NOMO-1 treated with dmso at 0.1 percent for 144 hours (cell line): ENCODE measurements at regions not wholly inside any gene's neighbourhood (a gene's known extent, or its start where the extent isn't known, plus 50 kb on each side); places are given as distances from the start of the nearest gene placed in this dataset.
A peak's percentile ranks its signal among the peaks of the same experiment; 100 is the strongest.

ENCODE experiments used
- DNase-seq: peaks from one replicate; lab custom pipeline; 2025; ENCODE audit not compliant: unreplicated experiment; lab: John Stamatoyannopoulos, UW

GRCh38 chr1:30194046-30194619 lies 529.3 kb downstream of the MATN1 start:
- DNase-seq: no peak

GRCh38 chr1:30192969-30193630 lies 530.3 kb downstream of the MATN1 start:
- DNase-seq: no peak

- DNase-seq: peak; percentile 11
Measured at GRCh38 chr1:30191154-30191702, 532.2 kb downstream of the MATN1 start.

GRCh38 chr1:30190511-30191153 lies 532.8 kb downstream of the MATN1 start:
- no peak for DNase-seq

GRCh38 chr1:30189818-30190500 lies 533.4 kb downstream of the MATN1 start:
- no peak for DNase-seq

- DNase-seq: no peak
Measured at GRCh38 chr1:30188999-30189398, 534.4 kb downstream of the MATN1 start.

- DNase-seq: no peak
Measured at GRCh38 chr1:30188329-30188728, 535.1 kb downstream of the MATN1 start.

- no peak for DNase-seq
Measured at GRCh38 chr1:30187413-30188023, 535.9 kb downstream of the MATN1 start.

GRCh38 chr1:30186586-30186985 lies 536.8 kb downstream of the MATN1 start:
- DNase-seq: no peak

- DNase-seq: no peak
Measured at GRCh38 chr1:30185809-30186208, 537.6 kb downstream of the MATN1 start.

- DNase-seq: no peak
Measured at GRCh38 chr1:30185313-30185712, 538.1 kb downstream of the MATN1 start.

GRCh38 chr1:30184393-30185141 lies 538.8 kb downstream of the MATN1 start:
- no peak for DNase-seq

GRCh38 chr1:30183895-30184294 lies 539.5 kb downstream of the MATN1 start:
- DNase-seq: no peak

GRCh38 chr1:30183006-30183405 lies 540.4 kb downstream of the MATN1 start:
- no peak for DNase-seq

- no peak for DNase-seq
Measured at GRCh38 chr1:30179942-30180543, 543.3 kb downstream of the MATN1 start.

GRCh38 chr1:30176477-30176876 lies 546.9 kb downstream of the MATN1 start:
- DNase-seq: no peak

- DNase-seq: no peak
Measured at GRCh38 chr1:30174499-30174898, 548.9 kb downstream of the MATN1 start.

- no peak for DNase-seq
Measured at GRCh38 chr1:30173560-30173959, 549.8 kb downstream of the MATN1 start.

GRCh38 chr1:30172757-30173156 lies 550.6 kb downstream of the MATN1 start:
- no peak for DNase-seq

GRCh38 chr1:30172299-30172694 lies 551.1 kb downstream of the MATN1 start:
- no peak for DNase-seq
